ENCODE measurements at regions not wholly inside any gene's neighbourhood (a gene's known extent, or its start where the extent isn't known, plus 50 kb on each side); places are given as distances from the start of the nearest gene placed in this dataset.

DNA sequence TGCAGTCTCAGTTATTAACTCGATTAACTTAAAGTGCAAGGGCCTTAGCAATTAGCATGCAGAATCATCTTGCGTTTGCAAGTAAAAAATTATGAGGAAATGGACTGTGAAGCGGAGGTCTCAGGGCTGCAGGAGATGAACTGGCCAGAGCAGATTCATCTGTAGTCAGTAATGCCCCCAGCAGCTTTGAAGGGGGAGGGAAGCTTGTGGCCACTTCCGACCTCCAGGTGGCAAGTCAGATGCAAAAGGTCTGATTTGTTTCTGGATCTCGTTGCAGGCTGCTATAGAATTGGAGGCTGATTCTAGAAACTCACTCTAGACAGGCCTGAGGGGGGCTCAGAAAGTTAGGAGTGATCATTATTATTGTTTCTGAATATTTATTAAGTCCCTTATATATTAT lies 107.4 kb upstream of the RGS6 start:
- TF ChIP-seq, protein P1, sequence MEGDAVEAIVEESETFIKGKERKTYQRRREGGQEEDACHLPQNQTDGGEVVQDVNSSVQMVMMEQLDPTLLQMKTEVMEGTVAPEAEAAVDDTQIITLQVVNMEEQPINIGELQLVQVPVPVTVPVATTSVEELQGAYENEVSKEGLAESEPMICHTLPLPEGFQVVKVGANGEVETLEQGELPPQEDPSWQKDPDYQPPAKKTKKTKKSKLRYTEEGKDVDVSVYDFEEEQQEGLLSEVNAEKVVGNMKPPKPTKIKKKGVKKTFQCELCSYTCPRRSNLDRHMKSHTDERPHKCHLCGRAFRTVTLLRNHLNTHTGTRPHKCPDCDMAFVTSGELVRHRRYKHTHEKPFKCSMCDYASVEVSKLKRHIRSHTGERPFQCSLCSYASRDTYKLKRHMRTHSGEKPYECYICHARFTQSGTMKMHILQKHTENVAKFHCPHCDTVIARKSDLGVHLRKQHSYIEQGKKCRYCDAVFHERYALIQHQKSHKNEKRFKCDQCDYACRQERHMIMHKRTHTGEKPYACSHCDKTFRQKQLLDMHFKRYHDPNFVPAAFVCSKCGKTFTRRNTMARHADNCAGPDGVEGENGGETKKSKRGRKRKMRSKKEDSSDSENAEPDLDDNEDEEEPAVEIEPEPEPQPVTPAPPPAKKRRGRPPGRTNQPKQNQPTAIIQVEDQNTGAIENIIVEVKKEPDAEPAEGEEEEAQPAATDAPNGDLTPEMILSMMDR (IDR thresholded peaks at IDR 0.05 in 4 of 5, conservative IDR thresholded peaks at IDR 0.05 in 1 of 5) = no peak
- no peak for TF ChIP-seq POLR2A (IDR thresholded peaks at IDR 0.05)

All from gastrocnemius medialis (tissue), 4 donors.